Kidney (tissue), 13 donors: ENCODE measurements at regions not wholly inside any gene's neighbourhood (a gene's known extent, or its start where the extent isn't known, plus 50 kb on each side); places are given as distances from the start of the nearest gene placed in this dataset.

Source experiments
- DNase-seq, 5 donors: peaks; one replicate each; pipeline ENCODE4 v3.0.0-alpha.2; 2013 to 2020
- FAIRE-seq: peaks from 2 replicates; lab custom pipeline; 2012; peaks lifted over from hg19 to GRCh38; lab: Jason Lieb, UNC
- H3K27ac ChIP-seq, 2 donors: one replicate each; pipeline ENCODE4 v1.7.0; 2013; ENCODE audit warnings: low read depth in 2 of 2, low read length in 2 of 2, inconsistent platforms in 1 of 2
- H3K27me3 ChIP-seq: one replicate; pipeline ENCODE4 v1.7.1; 2013; ENCODE audit warnings: low read length, inconsistent platforms; ENCODE audit not compliant: control insufficient read depth, insufficient read depth
- H3K36me3 ChIP-seq, 3 donors: one replicate each; pipeline versions ENCODE4 v1.7.0 to v1.7.1; 2013; ENCODE audit warnings: low read length in 3 of 3, control low read depth in 1 of 3, inconsistent platforms in 1 of 3; ENCODE audit not compliant: insufficient read depth in 3 of 3, control insufficient read depth in 2 of 3
- H3K4me1 ChIP-seq, 3 donors: one replicate each; pipeline versions ENCODE4 v1.7.0 to v1.7.1; 2013; ENCODE audit warnings: low read length in 3 of 3, inconsistent platforms in 1 of 3, low read depth in 1 of 3; ENCODE audit not compliant: control insufficient read depth in 2 of 3, insufficient read depth in 2 of 3
- H3K4me3 ChIP-seq, 3 donors: one replicate each; pipeline versions ENCODE4 v1.7.0 to v1.8.1; 2013; ENCODE audit warnings: low read length in 3 of 3, control low read depth in 1 of 3, inconsistent platforms in 1 of 3
- H3K9ac ChIP-seq, 3 donors: one replicate each; pipeline versions ENCODE4 v1.7.0 to v1.7.1; 2013; ENCODE audit warnings: low read length in 3 of 3, control low read depth in 1 of 3, inconsistent platforms in 1 of 3
- H3K9me3 ChIP-seq, 3 donors: one replicate each; pipeline versions ENCODE4 v1.7.0 to v1.7.1; 2013; ENCODE audit warnings: low read length in 3 of 3, control low read depth in 1 of 3, inconsistent platforms in 1 of 3; ENCODE audit not compliant: control insufficient read depth in 2 of 3, insufficient read depth in 1 of 3
- CTCF ChIP-seq: IDR thresholded peaks from 3 replicates; pipeline ENCODE4 v1.5.1; 2012; ENCODE audit warnings: mild to moderate bottlenecking, moderate library complexity, borderline replicate concordance; ENCODE audit not compliant: insufficient read depth; ENCODE audit errors: extremely low read depth
- intact Hi-C: fragments of 100-400 bp; cut with DNase I; formaldehyde crosslinking; loops from one replicate; pipeline ENCODE4 v1.11.1; 2022
- donor health status: control.
- donor health status: control.
- donor health status: control.
- donor health status: control.
- donor health status: control.
- donor health status: DM: yes; HTN: yes; CAD: no.
- donor health status: Normal renal cell carcinoma (clear cell type).

DNA sequence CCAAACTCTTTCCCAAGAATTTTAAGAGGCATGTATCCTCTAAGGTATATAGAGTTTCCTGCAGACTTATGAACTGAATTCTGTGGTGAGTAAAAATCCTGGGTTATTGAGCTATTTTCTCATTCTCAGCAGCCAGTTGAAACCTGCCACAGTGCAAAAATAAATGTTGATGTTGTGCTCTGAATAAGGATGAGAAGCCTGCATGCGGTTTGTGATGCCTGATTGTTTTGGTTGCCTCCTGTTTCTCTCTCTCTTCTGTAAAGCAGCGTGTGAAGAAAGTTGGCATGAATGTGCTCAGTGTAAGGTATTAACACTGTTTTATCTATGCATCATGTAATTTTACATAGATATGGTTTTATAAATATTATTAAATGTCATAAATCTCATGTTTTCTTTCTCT, 452.6 kb downstream of the CDH2 start:
- Histone ChIP-seq H3K27ac (no peak overlapping the region), H3K9ac (no peak overlapping the region), H3K4me1 (no peaks in the 10 kb centered on the region), H3K36me3 (no peaks in the 10 kb centered on the region), H3K4me3 (no peak overlapping the region), H3K27me3 (no peaks in the 10 kb centered on the region), H3K9me3 (peaks cover 0 to 10% (median 0%) of the 10 kb centered on the region in 3 donors)
- intact Hi-C loops = no loop called here
- TF ChIP-seq CTCF = no peak
- DNase-seq (no peak), FAIRE-seq (no peak)

GRCh38 chr18:27723168-27723567, 453.8 kb downstream of the CDH2 start:
- H3K9ac ChIP-seq = no peak overlapping the region
- TF ChIP-seq CTCF = no peak
- H3K4me1 ChIP-seq = no peaks in the 10 kb centered on the region
- intact Hi-C loops = no loop called here
- DNase-seq (no peak), FAIRE-seq (no peak)
- H3K9me3 ChIP-seq = peaks cover 0 to 6% (median 0%) of the 10 kb centered on the region in 3 donors
- no peaks in the 10 kb centered on the region for H3K27me3 ChIP-seq
- no peak overlapping the region for H3K4me3 ChIP-seq
- H3K27ac ChIP-seq = no peak overlapping the region
- H3K36me3 ChIP-seq = no peaks in the 10 kb centered on the region

GRCh38 chr18:27719680-27720079, 457.2 kb downstream of the CDH2 start:
- H3K4me1 ChIP-seq = no peaks in the 10 kb centered on the region
- no peaks in the 10 kb centered on the region for H3K9me3 ChIP-seq
- H3K27me3 ChIP-seq = no peaks in the 10 kb centered on the region
- intact Hi-C loops = no loop called here
- H3K9ac ChIP-seq = no peak overlapping the region
- no peak for TF ChIP-seq CTCF
- FAIRE-seq (no peak), DNase-seq (no peak)
- H3K27ac ChIP-seq = no peak overlapping the region
- H3K4me3 ChIP-seq = no peak overlapping the region
- H3K36me3 ChIP-seq = no peaks in the 10 kb centered on the region

DNA sequence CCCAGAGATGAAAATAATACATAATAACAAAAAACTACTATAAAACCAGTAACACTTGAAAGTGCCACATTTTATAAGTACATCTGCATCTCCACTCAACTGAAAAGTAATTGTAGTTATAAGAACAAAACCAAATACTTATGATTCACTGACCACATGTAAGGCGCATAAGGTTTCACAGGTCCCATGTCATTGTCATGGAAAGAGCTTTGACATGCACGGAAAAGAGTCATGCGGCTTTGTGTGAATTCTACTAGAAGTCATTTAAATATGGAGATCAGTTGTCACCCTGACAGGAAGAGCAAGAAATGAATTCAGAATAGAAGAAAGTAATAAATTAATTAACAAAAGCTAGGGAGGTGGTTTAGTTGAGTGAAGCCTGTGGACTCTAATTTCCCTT, 459.1 kb downstream of the CDH2 start:
- H3K9me3 ChIP-seq = no peaks in the 10 kb centered on the region
- DNase-seq = no peak
- no peaks in the 10 kb centered on the region for H3K36me3 ChIP-seq
- no peak overlapping the region for H3K27ac ChIP-seq
- TF ChIP-seq CTCF = no peak
- H3K9ac ChIP-seq = no peak overlapping the region
- no peaks in the 10 kb centered on the region for H3K27me3 ChIP-seq
- H3K4me3 ChIP-seq = no peak overlapping the region
- no peak for FAIRE-seq
- no peaks in the 10 kb centered on the region for H3K4me1 ChIP-seq
- intact Hi-C loops = no loop called here
